Caco-2 (cell line): ENCODE measurements at regions not wholly inside any gene's neighbourhood (a gene's known extent, or its start where the extent isn't known, plus 50 kb on each side); places are given as distances from the start of the nearest gene placed in this dataset.

ENCODE experiments used
- BruUV-seq: library from RNA; stranded (reverse); fragments of 400-500 nt; replicated peaks from 2 replicates; lab custom pipeline; 2021; lab: Mats Ljungman, UMichigan
- CTCF ChIA-PET: fragments of 300-600 bp; sonication (Branson Sonifier 250); formaldehyde crosslinking; loops from one replicate; lab custom pipeline; 2022; ENCODE audit warnings: antibody characterized with exemption; lab: Charles Lee
- POLR2A ChIA-PET: fragments of 300-600 bp; sonication (Branson Sonifier 250); formaldehyde crosslinking; loops from one replicate; lab custom pipeline; 2022; ENCODE audit warnings: antibody characterized with exemption; lab: Charles Lee
- DNase-seq, 2 experiments: peaks; one replicate each; pipeline versions ENCODE4 v3.0.0 to v3.0.0-alpha.2; 2020 to 2022
- H3K27me3 ChIP-seq: replicated peaks from 2 replicates; pipeline ENCODE4 v1.6.0; 2011; ENCODE audit warnings: low read length; ENCODE audit not compliant: control insufficient read depth, insufficient read depth
- H3K36me3 ChIP-seq: 2 replicates; pipeline ENCODE4 v1.5.1; 2011; ENCODE audit warnings: low read length; ENCODE audit not compliant: control insufficient read depth, insufficient read depth
- H3K4me1 ChIP-seq: fragments of 250-450 bp; sonication (Bioruptor Pico); 2 replicates; pipeline ENCODE4 v1.5.1; 2020; ENCODE audit warnings: mild to moderate bottlenecking
- H3K4me3 ChIP-seq: 2 replicates; pipeline ENCODE4 v1.5.1; 2011; ENCODE audit warnings: low read depth, mild to moderate bottlenecking, control low read depth, low read length
- H3K9me3 ChIP-seq: fragments of 250-450 bp; sonication (Bioruptor Pico); 2 replicates; pipeline ENCODE4 v1.5.1; 2020; ENCODE audit warnings: mild to moderate bottlenecking, moderate library complexity
- H3K27ac Mint-ChIP-seq: one replicate; pipeline ENCODE4 v1.8.0; 2022; ENCODE audit warnings: mixed read lengths; ENCODE audit not compliant: unreplicated experiment
- H3K27me3 Mint-ChIP-seq: one replicate; pipeline ENCODE4 v1.8.0; 2022; ENCODE audit warnings: mixed read lengths; ENCODE audit not compliant: insufficient read depth, unreplicated experiment
- H3K36me3 Mint-ChIP-seq: one replicate; pipeline ENCODE4 v1.8.0; 2022; ENCODE audit warnings: mild to moderate bottlenecking, mixed read lengths; ENCODE audit not compliant: insufficient read depth, unreplicated experiment
- H3K4me1 Mint-ChIP-seq: one replicate; pipeline ENCODE4 v1.8.0; 2022; ENCODE audit warnings: low read depth, mixed read lengths; ENCODE audit not compliant: unreplicated experiment
- H3K4me3 Mint-ChIP-seq: one replicate; pipeline ENCODE4 v1.8.0; 2022; ENCODE audit warnings: mild to moderate bottlenecking, moderate library complexity, mixed read lengths; ENCODE audit not compliant: unreplicated experiment
- H3K9me3 Mint-ChIP-seq: one replicate; pipeline ENCODE4 v1.8.0; 2022; ENCODE audit warnings: mixed read lengths; ENCODE audit not compliant: unreplicated experiment
- CTCF ChIP-seq, 2 experiments: fragments of 200-600 bp in 1 of 2; IDR thresholded peaks; 1 replicate in 1 of 2; 2 replicates in 1 of 2; pipeline versions ENCODE4 v1.5.1 to v1.8.0; 2011 to 2022; ENCODE audit warnings: antibody characterized with exemption in 1 of 2, control low read depth in 1 of 2, inconsistent platforms in 1 of 2, low read depth in 1 of 2, low read length in 1 of 2, mild to moderate bottlenecking in 1 of 2, moderate library complexity in 1 of 2; ENCODE audit not compliant: insufficient read depth in 1 of 2, severe bottlenecking in 1 of 2, unreplicated experiment in 1 of 2
- intact Hi-C: fragments of 100-400 bp; cut with micrococcal nuclease; formaldehyde crosslinking; loops from one replicate; pipeline ENCODE4 v1.10.0; 2022; ENCODE audit not compliant: unreplicated experiment

GRCh38 chr12:60182354-60182753 is 586.5 kb downstream of the SLC16A7 start:
- intact Hi-C loops: no loop called here
- H3K4me1 Mint-ChIP-seq: no peaks in the 10 kb centered on the region
- H3K27ac Mint-ChIP-seq: no peak overlapping the region
- H3K4me3 Mint-ChIP-seq: no peak overlapping the region
- ChIA-PET CTCF (interaction anchor here (0.6 kb wide), 1 partner anchor 59 kb away, joined by 3 read pairs; no protein-coding TSS in a partner anchor), POLR2A (no interaction called here)
- H3K36me3 Mint-ChIP-seq: no peaks in the 10 kb centered on the region
- H3K27me3 ChIP-seq: no peaks in the 10 kb centered on the region
- H3K27me3 Mint-ChIP-seq: no peaks in the 10 kb centered on the region
- H3K9me3 ChIP-seq: no peaks in the 10 kb centered on the region
- no peak overlapping the region for H3K4me3 ChIP-seq
- H3K9me3 Mint-ChIP-seq: no peaks in the 10 kb centered on the region
- no peak for TF ChIP-seq CTCF (IDR thresholded peaks at IDR 0.05; ENCODE audit: insufficient read depth in 1 of 2, low read depth in 1 of 2, low read length in 1 of 2, severe bottlenecking in 1 of 2, unreplicated experiment in 1 of 2)
- H3K4me1 ChIP-seq: no peaks in the 10 kb centered on the region
- no TSS peak for BruUV-seq
- DNase-seq: no peak
- no peaks in the 10 kb centered on the region for H3K36me3 ChIP-seq

DNA sequence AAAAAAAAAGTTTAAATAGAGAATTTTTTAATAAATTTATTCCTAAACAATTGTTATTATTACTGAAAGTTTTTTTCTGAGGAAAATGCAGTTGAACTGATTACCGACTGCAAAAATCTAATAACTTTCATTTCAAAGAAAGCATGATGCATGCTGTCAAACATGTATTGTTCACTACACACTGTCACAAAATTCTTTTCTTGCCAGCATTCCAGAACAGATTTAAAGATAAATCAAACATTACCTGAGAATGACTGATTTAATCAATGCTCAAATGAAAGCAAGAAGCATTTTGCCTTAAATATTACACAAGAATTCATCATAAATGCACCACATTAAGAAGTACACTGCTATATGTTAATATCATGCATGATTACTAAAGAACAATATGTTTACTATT is 588.3 kb downstream of the SLC16A7 start:
- Mint-ChIP-seq H3K27ac (no peak overlapping the region), H3K4me3 (no peak overlapping the region), H3K36me3 (no peaks in the 10 kb centered on the region), H3K9me3 (no peaks in the 10 kb centered on the region), H3K4me1 (no peaks in the 10 kb centered on the region), H3K27me3 (no peaks in the 10 kb centered on the region)
- ChIA-PET CTCF (no interaction called here), POLR2A (no interaction called here)
- no peak overlapping the region for H3K4me3 ChIP-seq
- DNase-seq: no peak
- BruUV-seq: no TSS peak
- H3K36me3 ChIP-seq: no peaks in the 10 kb centered on the region
- no peak for TF ChIP-seq CTCF (IDR thresholded peaks at IDR 0.05; ENCODE audit: insufficient read depth in 1 of 2, low read depth in 1 of 2, low read length in 1 of 2, severe bottlenecking in 1 of 2, unreplicated experiment in 1 of 2)
- no peaks in the 10 kb centered on the region for H3K27me3 ChIP-seq
- H3K9me3 ChIP-seq: no peaks in the 10 kb centered on the region
- H3K4me1 ChIP-seq: no peaks in the 10 kb centered on the region
- intact Hi-C loops: no loop called here

- no peaks in the 10 kb centered on the region for H3K9me3 Mint-ChIP-seq
- DNase-seq: no peak
- H3K4me1 Mint-ChIP-seq: no peaks in the 10 kb centered on the region
- H3K4me3 Mint-ChIP-seq: no peak overlapping the region
- peaks cover 2% of the 10 kb centered on the region for H3K27me3 Mint-ChIP-seq
- H3K4me1 ChIP-seq: no peaks in the 10 kb centered on the region
- no peaks in the 10 kb centered on the region for H3K36me3 Mint-ChIP-seq
- ChIA-PET POLR2A (no interaction called here), CTCF (no interaction called here)
- no peak overlapping the region for H3K4me3 ChIP-seq
- no peaks in the 10 kb centered on the region for H3K36me3 ChIP-seq
- no TSS peak for BruUV-seq
- intact Hi-C loops: no loop called here
- H3K27me3 ChIP-seq: no peaks in the 10 kb centered on the region
- no peaks in the 10 kb centered on the region for H3K9me3 ChIP-seq
- no peak overlapping the region for H3K27ac Mint-ChIP-seq
- no peak for TF ChIP-seq CTCF (IDR thresholded peaks at IDR 0.05; ENCODE audit: insufficient read depth in 1 of 2, low read depth in 1 of 2, low read length in 1 of 2, severe bottlenecking in 1 of 2, unreplicated experiment in 1 of 2)
Observed at GRCh38 chr12:60185060-60185459, 589.2 kb downstream of the SLC16A7 start.
